Epithelial cell of proximal tubule (primary cell): ENCODE measurements at regions not wholly inside any gene's neighbourhood (a gene's known extent, or its start where the extent isn't known, plus 50 kb on each side); places are given as distances from the start of the nearest gene placed in this dataset.

ENCODE experiments used
- DNase-seq: peaks from one replicate; pipeline ENCODE4 v3.0.0-alpha.2; 2011; ENCODE audit warnings: low read depth
- H3K4me3 ChIP-seq: 2 replicates; pipeline ENCODE4 v1.5.1; 2011; ENCODE audit warnings: low read depth, mild to moderate bottlenecking, low read length
- CTCF ChIP-seq: conservative IDR thresholded peaks from 2 replicates; pipeline ENCODE4 v1.5.1; 2012; ENCODE audit warnings: low read depth, mild to moderate bottlenecking, low read length

- DNase-seq = no peak
- TF ChIP-seq CTCF = no peak
- H3K4me3 ChIP-seq = no peak overlapping the region
These were observed 244.7 kb downstream of the TMEM167A start for GRCh38 chr5:82832445-82832844.

GRCh38 chr5:82828211-82828610 is 249.0 kb downstream of the TMEM167A start:
- no peak for TF ChIP-seq CTCF
- H3K4me3 ChIP-seq = no peak overlapping the region

GRCh38 chr5:82827651-82828050 is 249.5 kb downstream of the TMEM167A start:
- H3K4me3 ChIP-seq = no peak overlapping the region
- TF ChIP-seq CTCF = no peak
- no peak for DNase-seq

More at GRCh38 chr5:82828211-82828610, 249.0 kb downstream of the TMEM167A start:
- no peak for DNase-seq

GRCh38 chr5:82822634-82822927 is 254.6 kb downstream of the TMEM167A start:
- no peak for DNase-seq
- no peak for TF ChIP-seq CTCF
- H3K4me3 ChIP-seq = no peak overlapping the region

GRCh38 chr5:82821846-82822633 is 255.2 kb downstream of the TMEM167A start:
- no peak for DNase-seq
- no peak for TF ChIP-seq CTCF
- H3K4me3 ChIP-seq = no peak overlapping the region

- H3K4me3 ChIP-seq = no peak overlapping the region
- DNase-seq = no peak
- TF ChIP-seq CTCF = no peak
These were observed 256.0 kb downstream of the TMEM167A start for GRCh38 chr5:82820961-82821845.

- TF ChIP-seq CTCF = no peak
- no peak for DNase-seq
- no peak overlapping the region for H3K4me3 ChIP-seq
These were observed 257.0 kb downstream of the TMEM167A start for GRCh38 chr5:82820188-82820587.
